SK-N-SH (cell line): ENCODE measurements at regions not wholly inside any gene's neighbourhood (a gene's known extent, or its start where the extent isn't known, plus 50 kb on each side); places are given as distances from the start of the nearest gene placed in this dataset.
"Not testable (repeated sequence)": the region's sequence is repeated elsewhere in the genome, so short reads cannot be mapped to it uniquely, and the experiment has no call there.

ENCODE experiments used
- CTCF ChIA-PET: fragments of 300-600, 350-600 bp; formaldehyde crosslinking; extraction: SDS; loops from one replicate; lab custom pipeline; 2021; lab: Yijun Ruan, JAX
- POLR2A ChIA-PET: fragments of 350-600 bp; sonication (Branson Sonifier 250); formaldehyde crosslinking; extraction: SDS; loops from one replicate; lab custom pipeline; 2020; ENCODE audit warnings: antibody characterized with exemption, inconsistent platforms; lab: Yijun Ruan, JAX
- DNase-seq: peaks from one replicate; pipeline ENCODE4 v3.0.0; 2012
- H2AFZ ChIP-seq: fragments of 200-600 bp; sonication (generic); 2 replicates; pipeline ENCODE4 v1.8.1; 2016; ENCODE audit warnings: antibody characterized with exemption, mild to moderate bottlenecking, low read depth
- H3F3A ChIP-seq: fragments of 200-600 bp; sonication (generic); replicated peaks from 2 replicates; pipeline ENCODE3; 2016; ENCODE audit warnings: antibody characterized with exemption, mild to moderate bottlenecking; ENCODE audit not compliant: insufficient read depth
- H3K27ac ChIP-seq, 2 experiments: fragments of 200-500 bp in 1 of 2; fragments of 200-600 bp in 1 of 2; sonication (Bioruptor generic) in 1 of 2; sonication (generic), shearing (Covaris generic) in 1 of 2; 2 replicates each; pipeline versions ENCODE4 v1.5.1 to v1.6.1; 2014 to 2016; ENCODE audit warnings: low read depth in 2 of 2, inconsistent platforms in 1 of 2, low read length in 1 of 2, mild to moderate bottlenecking in 1 of 2, mixed read lengths in 1 of 2
- H3K27me3 ChIP-seq: fragments of 200-600 bp; sonication (generic), shearing (Covaris generic); 2 replicates; pipeline ENCODE4 v1.6.1; 2016; ENCODE audit warnings: mixed run types; ENCODE audit not compliant: insufficient read depth
- H3K36me3 ChIP-seq, 2 experiments: fragments of 200-500 bp in 1 of 2; fragments of 200-600 bp in 1 of 2; sonication (Bioruptor generic) in 1 of 2; sonication (generic) in 1 of 2; replicated peaks in 1 of 2; 2 replicates each; pipeline versions ENCODE3 to v1.5.1; 2014 to 2016; ENCODE audit warnings: low read length in 1 of 2, mild to moderate bottlenecking in 1 of 2; ENCODE audit not compliant: insufficient read depth in 2 of 2, control insufficient read depth in 1 of 2
- H3K4me1 ChIP-seq, 2 experiments: fragments of 200-500 bp in 1 of 2; fragments of 200-600 bp in 1 of 2; sonication (Bioruptor generic) in 1 of 2; sonication (generic), shearing (Covaris generic) in 1 of 2; 2 replicates each; pipeline versions ENCODE4 v1.5.1 to v1.6.1; 2014 to 2016; ENCODE audit warnings: low read depth in 1 of 2, low read length in 1 of 2, mixed run types in 1 of 2; ENCODE audit not compliant: insufficient read depth in 2 of 2, control insufficient read depth in 1 of 2
- H3K4me2 ChIP-seq: fragments of 200-600 bp; sonication (generic), shearing (Covaris generic); 2 replicates; pipeline ENCODE4 v1.6.1; 2017; ENCODE audit warnings: mixed run types
- H3K4me3 ChIP-seq, 2 experiments: fragments of 200-500 bp in 1 of 2; fragments of 200-600 bp in 1 of 2; sonication (Bioruptor generic) in 1 of 2; sonication (generic), shearing (Covaris generic) in 1 of 2; 2 replicates each; pipeline versions ENCODE4 v1.5.1 to v1.8.1; 2014 to 2016; ENCODE audit warnings: low read depth in 2 of 2, inconsistent platforms in 1 of 2, low read length in 1 of 2, mild to moderate bottlenecking in 1 of 2, mixed read lengths in 1 of 2, moderate library complexity in 1 of 2
- H3K79me2 ChIP-seq: fragments of 200-600 bp; sonication (generic); 2 replicates; pipeline ENCODE4 v1.8.1; 2017; ENCODE audit warnings: mild to moderate bottlenecking; ENCODE audit not compliant: insufficient read depth
- H3K9ac ChIP-seq: fragments of 200-600 bp; sonication (generic); 2 replicates; pipeline ENCODE4 v1.6.1; 2017; ENCODE audit warnings: mixed run types
- H3K9me2 ChIP-seq: fragments of 200-600 bp; sonication (generic); 2 replicates; pipeline ENCODE4 v1.6.1; 2017; ENCODE audit warnings: mixed run types
- H3K9me3 ChIP-seq: fragments of 200-600 bp; sonication (generic); 2 replicates; pipeline ENCODE4 v1.6.1; 2017; ENCODE audit warnings: mixed run types, mild to moderate bottlenecking, moderate library complexity
- H4K20me1 ChIP-seq: fragments of 200-600 bp; sonication (generic); 2 replicates; pipeline ENCODE4 v1.6.1; 2017; ENCODE audit warnings: mild to moderate bottlenecking, mixed run types; ENCODE audit not compliant: insufficient read depth
- CHD2 ChIP-seq: fragments of 150-350 bp; IDR thresholded peaks from 2 replicates; pipeline ENCODE4 v1.6.1; 2018; ENCODE audit warnings: low read length; ENCODE audit not compliant: partially characterized antibody
- CTCF ChIP-seq: fragments of 200-600 bp; sonication (generic); IDR thresholded peaks from 2 replicates; pipeline ENCODE4 v1.6.1; 2017; ENCODE audit warnings: antibody characterized with exemption, mild to moderate bottlenecking, moderate library complexity
- ELF1 ChIP-seq: IDR thresholded peaks from 2 replicates; pipeline ENCODE4 v1.4.0; 2012
- EP300 ChIP-seq, 2 experiments: IDR thresholded peaks; 2 replicates each; pipeline versions ENCODE4 v1.4.0 to v1.6.1; 2012; ENCODE audit warnings: borderline replicate concordance in 1 of 2, low read depth in 1 of 2, low read length in 1 of 2
- FOSL2 ChIP-seq: IDR thresholded peaks from 2 replicates; pipeline ENCODE4 v1.4.0; 2012; ENCODE audit warnings: low read depth, mild to moderate bottlenecking, moderate library complexity, borderline replicate concordance
- FOXM1 ChIP-seq: IDR thresholded peaks from 2 replicates; pipeline ENCODE4 v1.4.0; 2012; ENCODE audit warnings: low read depth, mild to moderate bottlenecking
- GABPA ChIP-seq: IDR thresholded peaks from 2 replicates; pipeline ENCODE4 v1.4.0; 2012; ENCODE audit warnings: low read depth, mild to moderate bottlenecking
- GATA2 ChIP-seq: sonication (generic); formaldehyde crosslinking; IDR thresholded peaks from 2 replicates; pipeline ENCODE4 v1.5.0; 2020; ENCODE audit warnings: mild to moderate bottlenecking, missing genetic modification reagents
- JUND ChIP-seq: IDR thresholded peaks from 2 replicates; pipeline ENCODE4 v1.4.0; 2012
- NRF1 ChIP-seq: IDR thresholded peaks from 2 replicates; pipeline ENCODE4 v1.6.1; 2012; ENCODE audit warnings: low read depth, mild to moderate bottlenecking, low read length
- REST ChIP-seq: IDR thresholded peaks from 2 replicates; pipeline ENCODE4 v1.6.1; 2012; ENCODE audit warnings: mild to moderate bottlenecking, low read depth, low read length, moderate library complexity
- RXRA ChIP-seq: IDR thresholded peaks from 2 replicates; pipeline ENCODE4 v1.4.0; 2012; ENCODE audit warnings: low read depth, mild to moderate bottlenecking, borderline replicate concordance
- SMC3 ChIP-seq: IDR thresholded peaks from 2 replicates; pipeline ENCODE4 v1.6.1; 2012; ENCODE audit warnings: low read depth, low read length, improper control_type of control experiment
- TAF1 ChIP-seq: IDR thresholded peaks from 2 replicates; pipeline ENCODE4 v1.6.1; 2012; ENCODE audit warnings: low read depth, mild to moderate bottlenecking, low read length, moderate library complexity, borderline replicate concordance
- TCF12 ChIP-seq: IDR thresholded peaks from 2 replicates; pipeline ENCODE4 v1.4.0; 2012
- TEAD4 ChIP-seq: IDR thresholded peaks from 2 replicates; pipeline ENCODE4 v1.4.0; 2012; ENCODE audit warnings: mild to moderate bottlenecking, borderline replicate concordance; ENCODE audit not compliant: insufficient read depth
- USF2 ChIP-seq: fragments of 150-350 bp; IDR thresholded peaks from 2 replicates; pipeline ENCODE4 v1.6.1; 2017; ENCODE audit warnings: antibody characterized with exemption, low read length, low read depth, borderline replicate concordance
- YY1 ChIP-seq: IDR thresholded peaks from 2 replicates; pipeline ENCODE4 v1.4.0; 2012; ENCODE audit warnings: low read depth, mild to moderate bottlenecking
- WGBS: methylation state at CpG from one replicate; pipeline ENCODE4 v1.1.6; 2017; ENCODE audit warnings: low lambda C conversion rate; 5-methylcytosine and 5-hydroxymethylcytosine counted together

GRCh38 chr18:79591032-79591308 is 88.6 kb upstream of the CTDP1 start:
- DNase-seq: no peak
- Histone ChIP-seq H4K20me1 (no peaks in the 10 kb centered on the region), H2AFZ (no peak overlapping the region), H3F3A (no peaks in the 10 kb centered on the region), H3K9ac (no peak overlapping the region), H3K9me3 (no peaks in the 10 kb centered on the region), H3K27me3 (peaks cover 77% of the 10 kb centered on the region)
- CTCF ChIA-PET: no interaction called here
- no peak for TF ChIP-seq FOXM1
- TF ChIP-seq GABPA: no peak
- TF ChIP-seq NRF1: no peak
- TF ChIP-seq GATA2: no peak
- no peak for TF ChIP-seq SMC3
- TF ChIP-seq, all 33 proteins: peak for 0
- no peak overlapping the region for H3K27ac ChIP-seq
- H3K79me2 ChIP-seq: no peaks in the 10 kb centered on the region
- H3K4me3 ChIP-seq: no peak overlapping the region
- H3K4me1 ChIP-seq: no peaks in the 10 kb centered on the region
- H3K4me2 ChIP-seq: no peak overlapping the region
- no peaks in the 10 kb centered on the region for H3K9me2 ChIP-seq
- 0% methylated on average over 4 of the region's 4 CpGs for WGBS
- POLR2A ChIA-PET: no interaction called here
- H3K36me3 ChIP-seq: no peaks in the 10 kb centered on the region

- H3K4me1 ChIP-seq, POLR2A ChIA-PET, H4K20me1 ChIP-seq, H3K4me2 ChIP-seq, H2AFZ ChIP-seq, CTCF ChIA-PET, H3F3A ChIP-seq, H3K4me3 ChIP-seq, H3K27ac ChIP-seq, H3K9me3 ChIP-seq, H3K79me2 ChIP-seq, H3K9ac ChIP-seq, H3K36me3 ChIP-seq, H3K9me2 ChIP-seq, DNase-seq: not testable (repeated sequence)
- 7% methylated on average over 3 of the region's 3 CpGs for WGBS
- H3K27me3 ChIP-seq: peaks cover 77% of the 10 kb centered on the region
Measured at GRCh38 chr18:79592684-79593083, 86.9 kb upstream of the CTDP1 start.

- no peaks in the 10 kb centered on the region for H3K9me2 ChIP-seq
- H3K4me2 ChIP-seq: no peak overlapping the region
- no peaks in the 10 kb centered on the region for H3K36me3 ChIP-seq
- no peak overlapping the region for H3K27ac ChIP-seq
- H2AFZ ChIP-seq: no peak overlapping the region
- ChIA-PET CTCF (no interaction called here), POLR2A (no interaction called here)
- H3K4me1 ChIP-seq: no peaks in the 10 kb centered on the region
- WGBS: 26% methylated on average over 16 of the region's 22 CpGs
- H3K9me3 ChIP-seq: no peaks in the 10 kb centered on the region
- H4K20me1 ChIP-seq: no peaks in the 10 kb centered on the region
- H3K79me2 ChIP-seq: no peaks in the 10 kb centered on the region
- H3K4me3 ChIP-seq: no peak overlapping the region
- H3F3A ChIP-seq: no peaks in the 10 kb centered on the region
- peaks cover 75% of the 10 kb centered on the region for H3K27me3 ChIP-seq
- H3K9ac ChIP-seq: no peak overlapping the region
- DNase-seq: no peak
- TF ChIP-seq CTCF (no peak), TCF12 (no peak), ELF1 (no peak), RXRA (no peak), CHD2 (no peak), USF2 (no peak), JUND (no peak), TEAD4 (no peak), EP300 (IDR thresholded peaks at IDR 0.05; ENCODE audit: borderline replicate concordance in 1 of 2, low read depth in 1 of 2, low read length in 1 of 2) (no peak), TAF1 (no peak), FOSL2 (no peak), YY1 (no peak), REST (no peak), NRF1 (no peak)
Measured at GRCh38 chr18:79595876-79596374, 83.7 kb upstream of the CTDP1 start.
